ENCODE measurements at regions not wholly inside any gene's neighbourhood (a gene's known extent, or its start where the extent isn't known, plus 50 kb on each side); places are given as distances from the start of the nearest gene placed in this dataset.

DNA sequence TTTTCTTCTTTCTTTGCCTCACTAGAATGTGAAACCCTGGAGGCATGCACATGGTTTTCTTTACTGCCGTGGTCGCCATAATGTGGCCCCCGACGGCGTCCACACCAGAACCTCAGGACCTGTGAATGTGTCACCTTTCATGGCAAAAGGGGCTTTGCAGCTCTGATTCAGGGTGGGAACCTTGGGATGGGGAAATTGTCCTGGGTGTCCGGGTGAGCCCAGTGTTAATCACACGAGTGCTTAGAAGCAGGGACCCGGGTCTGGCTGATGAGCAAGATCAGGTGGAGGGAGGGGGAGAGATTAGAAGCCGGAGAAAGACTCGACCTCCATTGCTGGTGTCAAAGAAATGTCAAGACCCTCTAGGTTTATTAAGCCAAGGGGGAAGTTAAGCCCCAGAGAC, 74.7 kb upstream of the SHISAL1 start:
- DNase-seq (ENCODE audit: low spot score), result no peak

- no peak for DNase-seq (ENCODE audit: low spot score)
These were observed 73.8 kb upstream of the SHISAL1 start for GRCh38 chr22:44386386-44387035.

DNA sequence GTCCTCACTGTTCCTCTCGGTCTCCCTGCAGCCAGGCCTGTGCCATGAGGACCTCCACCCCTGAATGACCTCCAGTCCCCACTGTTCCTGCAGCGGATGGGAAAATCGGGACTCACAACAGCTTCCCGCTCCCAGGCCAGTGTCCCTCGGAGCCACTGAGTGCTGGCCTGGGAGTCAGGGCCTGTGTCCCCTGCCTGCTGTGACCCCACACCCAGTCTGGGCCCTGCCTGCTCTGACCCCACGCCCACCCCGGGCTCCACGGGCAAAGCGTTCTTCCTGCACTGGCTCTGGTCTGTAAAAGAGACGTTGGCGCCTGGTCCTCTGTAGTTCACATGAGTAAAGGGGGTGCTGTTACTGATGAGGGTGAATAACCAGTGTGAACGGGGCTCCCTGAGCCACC, 73.0 kb upstream of the SHISAL1 start:
- DNase-seq (ENCODE audit: low spot score), result no peak

DNA sequence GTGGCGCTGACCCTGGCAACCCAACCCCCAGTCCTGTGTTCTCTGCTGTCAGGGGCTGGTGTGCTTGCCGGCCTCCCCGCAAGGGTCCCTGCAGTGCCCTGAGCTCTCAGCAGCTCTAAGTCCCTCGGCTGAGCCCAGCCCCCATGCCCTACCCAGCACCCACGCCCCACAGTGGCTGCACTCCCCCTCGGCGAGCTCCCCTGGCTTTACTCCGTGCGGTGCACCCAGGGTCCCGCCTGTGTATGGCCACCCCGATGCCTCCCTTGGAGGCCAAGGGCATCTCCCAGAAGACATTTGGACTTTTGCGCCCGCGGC, 72.5 kb upstream of the SHISAL1 start:
- DNase-seq (ENCODE audit: low spot score), result no peak

DNA sequence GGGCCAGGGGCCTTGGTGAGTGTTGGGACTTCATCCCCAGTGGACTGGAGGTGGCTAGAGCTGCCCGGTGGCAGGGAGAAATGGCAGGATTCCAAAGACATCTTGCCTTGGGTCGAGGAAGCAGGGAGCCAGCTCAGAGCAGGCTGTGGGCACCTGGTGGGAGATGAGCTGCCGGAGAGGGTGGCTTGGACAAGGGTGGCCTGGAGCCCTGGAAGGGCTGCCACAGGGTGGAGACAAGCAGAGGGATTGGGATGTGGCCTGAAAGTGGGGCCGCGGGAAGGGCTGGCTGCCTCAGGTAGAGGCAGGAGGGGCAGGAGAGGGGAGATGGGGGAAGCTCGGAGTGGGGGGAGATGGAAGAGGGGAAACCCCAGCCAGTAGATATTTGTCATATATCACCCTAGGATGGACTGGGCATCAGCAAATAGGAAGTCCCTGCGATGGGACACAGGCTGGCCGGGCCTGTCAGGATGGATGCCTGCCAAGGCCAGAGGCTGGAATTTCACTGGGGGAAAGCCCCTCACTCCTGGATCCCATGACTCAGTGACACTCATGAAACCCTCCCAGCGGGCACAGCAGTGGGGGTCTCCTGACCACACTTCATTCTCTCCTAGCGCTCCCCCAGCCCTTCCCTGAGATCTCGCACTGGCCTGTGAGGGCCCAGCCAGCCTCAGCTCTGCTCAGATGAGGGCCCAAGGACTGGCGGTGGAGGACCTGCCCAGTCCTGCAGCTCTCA, 72.0 kb upstream of the SHISAL1 start:
- no peak for DNase-seq (ENCODE audit: low spot score)

- DNase-seq (ENCODE audit: low spot score), result no peak
These were observed 71.2 kb upstream of the SHISAL1 start for GRCh38 chr22:44383652-44384562.

GRCh38 chr22:44383064-44383575, 70.4 kb upstream of the SHISAL1 start:
- DNase-seq (ENCODE audit: low spot score), result no peak

- DNase-seq (ENCODE audit: low spot score), result no peak
These were observed 69.6 kb upstream of the SHISAL1 start for GRCh38 chr22:44382116-44383038.

GRCh38 chr22:44381761-44382115, 69.0 kb upstream of the SHISAL1 start:
- no peak for DNase-seq (ENCODE audit: low spot score)

- no peak for DNase-seq (ENCODE audit: low spot score)
These were observed 68.2 kb upstream of the SHISAL1 start for GRCh38 chr22:44380756-44381486.

GRCh38 chr22:44379817-44380755, 67.3 kb upstream of the SHISAL1 start:
- no peak for DNase-seq (ENCODE audit: low spot score)

DNA sequence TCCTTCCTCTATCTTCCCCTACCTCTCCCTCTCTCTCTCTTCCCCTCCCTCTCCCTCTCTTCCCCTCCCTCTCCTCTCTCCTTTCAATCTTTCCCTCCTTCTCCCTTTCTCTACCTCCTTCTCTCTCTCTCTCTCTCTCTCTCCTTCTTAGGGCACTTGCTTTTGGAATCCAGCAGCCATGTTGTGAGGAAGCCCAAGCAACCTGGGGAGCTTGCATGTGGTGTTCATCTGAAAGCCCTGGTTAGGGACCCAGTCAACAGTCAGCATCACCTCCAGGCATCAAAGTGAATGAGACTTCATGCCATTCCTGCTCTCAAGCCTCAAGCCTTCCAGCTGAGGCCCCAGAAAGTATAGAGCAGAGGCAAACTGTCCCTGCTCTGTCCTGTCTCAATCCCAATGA, 65.6 kb upstream of the SHISAL1 start:
- DNase-seq (ENCODE audit: low spot score), result no peak

- DNase-seq (ENCODE audit: low spot score), result no peak
These were observed 62.7 kb upstream of the SHISAL1 start for GRCh38 chr22:44375451-44375850.

GRCh38 chr22:44373234-44373633, 60.5 kb upstream of the SHISAL1 start:
- DNase-seq (ENCODE audit: low spot score), result no peak

GRCh38 chr22:44372611-44373010, 59.9 kb upstream of the SHISAL1 start:
- no peak for DNase-seq (ENCODE audit: low spot score)

- DNase-seq (ENCODE audit: low spot score), result no peak
These were observed 59.2 kb upstream of the SHISAL1 start for GRCh38 chr22:44371741-44372525.

DNA sequence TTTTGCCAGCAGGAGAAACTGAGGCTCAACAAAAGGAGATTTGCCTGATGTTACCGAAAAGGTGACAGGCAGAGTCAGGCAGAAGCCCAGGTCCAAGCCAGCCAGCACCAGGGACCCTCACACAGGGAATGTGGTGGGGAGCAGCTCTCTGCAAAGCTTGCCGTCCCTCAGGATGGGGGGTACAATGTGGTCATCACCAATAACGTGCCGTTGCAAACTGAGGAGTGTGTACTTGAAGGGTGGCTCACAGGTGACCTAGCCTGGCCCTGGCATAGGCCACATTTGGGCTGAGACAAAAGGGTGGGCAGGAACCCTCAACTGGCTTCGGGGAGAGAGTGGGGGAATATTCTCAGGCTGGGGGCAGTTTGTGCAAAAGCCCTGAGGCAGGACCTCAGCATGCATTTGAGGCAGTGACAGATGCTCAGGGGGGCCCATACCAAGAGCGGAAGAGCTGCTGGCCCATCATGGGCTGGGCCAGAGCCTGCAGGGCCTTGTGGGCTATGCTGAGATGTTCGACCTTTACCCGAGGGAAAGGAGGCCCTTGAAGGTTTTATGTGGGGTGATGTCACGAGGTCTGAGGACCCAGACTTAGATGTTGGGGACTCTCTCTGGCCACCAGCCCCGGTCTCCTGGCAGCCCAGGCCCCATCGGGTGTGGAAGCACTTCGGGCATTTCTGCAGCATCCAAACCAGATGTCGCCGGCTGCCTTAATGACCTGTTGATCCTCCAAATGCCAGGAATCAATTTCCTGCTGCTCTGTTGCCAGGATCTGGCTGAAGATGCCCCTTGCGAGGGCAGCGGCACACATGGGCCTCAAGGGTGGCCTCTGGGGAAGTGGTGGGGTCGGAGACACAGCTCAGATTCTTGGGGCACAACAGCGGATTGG, 57.4 kb upstream of the SHISAL1 start:
- no peak for DNase-seq (ENCODE audit: low spot score)

GRCh38 chr22:44369293-44369661, 56.5 kb upstream of the SHISAL1 start:
- DNase-seq (ENCODE audit: low spot score), result no peak

Measured in kidney tubule cell (primary cell).